ENCODE measurements at regions not wholly inside any gene's neighbourhood (a gene's known extent, or its start where the extent isn't known, plus 50 kb on each side); places are given as distances from the start of the nearest gene placed in this dataset.

GRCh38 chr13:56166864-56167263 lies 973.9 kb upstream of the PRR20A start:
- no peak for ATAC-seq
- TF ChIP-seq, protein P1, sequence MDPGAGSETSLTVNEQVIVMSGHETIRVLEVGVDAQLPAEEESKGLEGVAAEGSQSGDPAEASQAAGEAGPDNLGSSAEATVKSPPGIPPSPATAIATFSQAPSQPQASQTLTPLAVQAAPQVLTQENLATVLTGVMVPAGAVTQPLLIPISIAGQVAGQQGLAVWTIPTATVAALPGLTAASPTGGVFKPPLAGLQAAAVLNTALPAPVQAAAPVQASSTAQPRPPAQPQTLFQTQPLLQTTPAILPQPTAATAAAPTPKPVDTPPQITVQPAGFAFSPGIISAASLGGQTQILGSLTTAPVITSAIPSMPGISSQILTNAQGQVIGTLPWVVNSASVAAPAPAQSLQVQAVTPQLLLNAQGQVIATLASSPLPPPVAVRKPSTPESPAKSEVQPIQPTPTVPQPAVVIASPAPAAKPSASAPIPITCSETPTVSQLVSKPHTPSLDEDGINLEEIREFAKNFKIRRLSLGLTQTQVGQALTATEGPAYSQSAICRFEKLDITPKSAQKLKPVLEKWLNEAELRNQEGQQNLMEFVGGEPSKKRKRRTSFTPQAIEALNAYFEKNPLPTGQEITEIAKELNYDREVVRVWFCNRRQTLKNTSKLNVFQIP (CRISPR knock-in tag; IDR thresholded peaks at IDR 0.05; ENCODE audit: borderline replicate concordance, low read depth) = no peak
- TF ChIP-seq TOX (CRISPR knock-in tag; IDR thresholded peaks at IDR 0.05; ENCODE audit: borderline replicate concordance) = no peak
- no peak for TF ChIP-seq SNAI2 (CRISPR knock-in tag; IDR thresholded peaks at IDR 0.05)
- no peak for TF ChIP-seq PPARA (CRISPR knock-in tag; IDR thresholded peaks at IDR 0.05; ENCODE audit: borderline replicate concordance)
- no peak for TF ChIP-seq TCF4 (CRISPR knock-in tag; IDR thresholded peaks at IDR 0.05; ENCODE audit: borderline replicate concordance)
- TF ChIP-seq ZNF70 (CRISPR knock-in tag; IDR thresholded peaks at IDR 0.05) = no peak
- TF ChIP-seq CSDC2 (CRISPR knock-in tag; IDR thresholded peaks at IDR 0.05) = no peak
- no peak for TF ChIP-seq RARB (CRISPR knock-in tag; IDR thresholded peaks at IDR 0.05)
- TF ChIP-seq TSHZ2 (CRISPR knock-in tag; IDR thresholded peaks at IDR 0.05) = no peak
- no peak for TF ChIP-seq ZNF8 (CRISPR knock-in tag; IDR thresholded peaks at IDR 0.05)
- no peak for TF ChIP-seq ISL1 (CRISPR knock-in tag; IDR thresholded peaks at IDR 0.05)
- TF ChIP-seq, protein P2, sequence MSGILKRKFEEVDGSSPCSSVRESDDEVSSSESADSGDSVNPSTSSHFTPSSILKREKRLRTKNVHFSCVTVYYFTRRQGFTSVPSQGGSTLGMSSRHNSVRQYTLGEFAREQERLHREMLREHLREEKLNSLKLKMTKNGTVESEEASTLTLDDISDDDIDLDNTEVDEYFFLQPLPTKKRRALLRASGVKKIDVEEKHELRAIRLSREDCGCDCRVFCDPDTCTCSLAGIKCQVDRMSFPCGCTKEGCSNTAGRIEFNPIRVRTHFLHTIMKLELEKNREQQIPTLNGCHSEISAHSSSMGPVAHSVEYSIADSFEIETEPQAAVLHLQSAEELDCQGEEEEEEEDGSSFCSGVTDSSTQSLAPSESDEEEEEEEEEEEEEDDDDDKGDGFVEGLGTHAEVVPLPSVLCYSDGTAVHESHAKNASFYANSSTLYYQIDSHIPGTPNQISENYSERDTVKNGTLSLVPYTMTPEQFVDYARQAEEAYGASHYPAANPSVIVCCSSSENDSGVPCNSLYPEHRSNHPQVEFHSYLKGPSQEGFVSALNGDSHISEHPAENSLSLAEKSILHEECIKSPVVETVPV (CRISPR knock-in tag; IDR thresholded peaks at IDR 0.05) = no peak
- no peak for TF ChIP-seq ARNTL (CRISPR knock-in tag; IDR thresholded peaks at IDR 0.05; ENCODE audit: borderline replicate concordance, low read depth)

- ATAC-seq = no peak
- no peak for TF ChIP-seq CSDC2 (CRISPR knock-in tag; IDR thresholded peaks at IDR 0.05)
These were observed 972.1 kb upstream of the PRR20A start for GRCh38 chr13:56168581-56168980.

- no peak for ATAC-seq
- TF ChIP-seq ZFP30 (CRISPR knock-in tag; IDR thresholded peaks at IDR 0.05) = no peak
These were observed 967.4 kb upstream of the PRR20A start for GRCh38 chr13:56173346-56173745.

DNA sequence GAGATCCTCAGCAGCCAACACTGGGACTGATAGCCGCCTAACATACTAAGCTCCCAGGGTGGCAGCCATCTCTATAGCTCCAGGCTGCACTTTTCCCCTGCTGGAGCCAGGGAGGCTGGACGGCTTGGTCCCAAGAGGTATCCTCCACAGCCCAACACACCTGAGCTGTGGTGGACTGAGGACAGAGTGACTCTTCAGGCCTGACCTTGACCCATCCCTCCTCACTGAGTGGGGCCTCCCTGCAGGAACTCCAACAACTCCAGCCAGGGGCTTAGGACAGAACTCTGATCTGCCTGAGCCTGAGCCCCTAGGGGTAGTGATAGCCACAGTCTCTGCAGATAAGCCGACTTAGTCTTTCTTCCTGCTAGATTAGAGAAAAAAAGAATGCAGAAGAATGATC lies 958.1 kb upstream of the PRR20A start:
- no peak for TF ChIP-seq ZFP30 (CRISPR knock-in tag; IDR thresholded peaks at IDR 0.05)
- TF ChIP-seq, protein P1 (CRISPR knock-in tag; IDR thresholded peaks at IDR 0.05; ENCODE audit: borderline replicate concordance, low read depth) = no peak
- TF ChIP-seq CSDC2 (CRISPR knock-in tag; IDR thresholded peaks at IDR 0.05) = no peak
- no peak for TF ChIP-seq ZNF8 (CRISPR knock-in tag; IDR thresholded peaks at IDR 0.05)
- TF ChIP-seq, protein P2 (CRISPR knock-in tag; IDR thresholded peaks at IDR 0.05) = no peak
- no peak for TF ChIP-seq TSHZ2 (CRISPR knock-in tag; IDR thresholded peaks at IDR 0.05)
- no peak for TF ChIP-seq OSR1 (CRISPR knock-in tag; IDR thresholded peaks at IDR 0.05)
- no peak for TF ChIP-seq ZNF565 (CRISPR knock-in tag; conservative IDR thresholded peaks at IDR 0.05; ENCODE audit: low read depth)
- TF ChIP-seq RARB (CRISPR knock-in tag; IDR thresholded peaks at IDR 0.05) = no peak
- TF ChIP-seq TCF4 (CRISPR knock-in tag; IDR thresholded peaks at IDR 0.05; ENCODE audit: borderline replicate concordance) = no peak
- TF ChIP-seq ZC3H10 (CRISPR knock-in tag; IDR thresholded peaks at IDR 0.05) = no peak
- no peak for TF ChIP-seq ZNF70 (CRISPR knock-in tag; IDR thresholded peaks at IDR 0.05)
- TF ChIP-seq ESRRG (CRISPR knock-in tag; IDR thresholded peaks at IDR 0.05) = no peak
- no peak for TF ChIP-seq GLIS3 (CRISPR knock-in tag; IDR thresholded peaks at IDR 0.05)
- no peak for TF ChIP-seq ISL1 (CRISPR knock-in tag; IDR thresholded peaks at IDR 0.05)
- no peak for TF ChIP-seq PPARA (CRISPR knock-in tag; IDR thresholded peaks at IDR 0.05; ENCODE audit: borderline replicate concordance)
- TF ChIP-seq TOX (CRISPR knock-in tag; IDR thresholded peaks at IDR 0.05; ENCODE audit: borderline replicate concordance) = no peak
- no peak for TF ChIP-seq PATZ1 (CRISPR knock-in tag; IDR thresholded peaks at IDR 0.05; ENCODE audit: borderline replicate concordance)
- no peak for ATAC-seq
